OCI-LY1 (cell line): ENCODE measurements at regions not wholly inside any gene's neighbourhood (a gene's known extent, or its start where the extent isn't known, plus 50 kb on each side); places are given as distances from the start of the nearest gene placed in this dataset.

Experiments
- EZH2 ChIP-seq: fragments of 200-600 bp; sonication (generic), shearing (Covaris generic); IDR thresholded peaks from 2 replicates; pipeline ENCODE4 v1.8.0; 2017; ENCODE audit warnings: borderline replicate concordance, mixed run types, mild to moderate bottlenecking, antibody characterized with exemption, low read length, moderate library complexity, mixed read lengths
- TF ChIP-seq, protein P1 (sequence below): fragments of 200-600 bp; sonication (generic), shearing (Covaris generic); IDR thresholded peaks from 2 replicates; pipeline ENCODE4 v1.5.1; 2017; ENCODE audit warnings: mild to moderate bottlenecking, antibody characterized with exemption, low read length, moderate library complexity, mixed read lengths

DNA sequence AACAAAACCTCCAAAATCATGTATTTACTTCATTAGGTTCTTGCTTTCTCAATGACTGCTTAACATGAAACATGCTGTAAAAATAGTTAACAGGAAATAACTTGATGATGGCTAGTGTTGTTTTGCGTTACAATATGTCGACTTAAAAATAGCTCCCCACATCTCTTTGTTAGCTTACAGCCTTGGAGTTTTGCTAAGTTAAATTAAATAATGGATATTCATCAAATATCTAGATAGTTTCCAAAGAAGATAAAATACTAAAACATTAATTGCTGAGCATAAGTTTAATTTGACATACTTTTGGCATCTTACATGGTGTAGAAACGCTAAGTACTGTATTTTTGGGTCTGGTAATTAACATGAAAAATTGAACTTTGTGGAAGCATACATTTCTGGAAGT is 500.6 kb upstream of the NOVA1 start:
- TF ChIP-seq EZH2, result no peak
- TF ChIP-seq, protein P1, sequence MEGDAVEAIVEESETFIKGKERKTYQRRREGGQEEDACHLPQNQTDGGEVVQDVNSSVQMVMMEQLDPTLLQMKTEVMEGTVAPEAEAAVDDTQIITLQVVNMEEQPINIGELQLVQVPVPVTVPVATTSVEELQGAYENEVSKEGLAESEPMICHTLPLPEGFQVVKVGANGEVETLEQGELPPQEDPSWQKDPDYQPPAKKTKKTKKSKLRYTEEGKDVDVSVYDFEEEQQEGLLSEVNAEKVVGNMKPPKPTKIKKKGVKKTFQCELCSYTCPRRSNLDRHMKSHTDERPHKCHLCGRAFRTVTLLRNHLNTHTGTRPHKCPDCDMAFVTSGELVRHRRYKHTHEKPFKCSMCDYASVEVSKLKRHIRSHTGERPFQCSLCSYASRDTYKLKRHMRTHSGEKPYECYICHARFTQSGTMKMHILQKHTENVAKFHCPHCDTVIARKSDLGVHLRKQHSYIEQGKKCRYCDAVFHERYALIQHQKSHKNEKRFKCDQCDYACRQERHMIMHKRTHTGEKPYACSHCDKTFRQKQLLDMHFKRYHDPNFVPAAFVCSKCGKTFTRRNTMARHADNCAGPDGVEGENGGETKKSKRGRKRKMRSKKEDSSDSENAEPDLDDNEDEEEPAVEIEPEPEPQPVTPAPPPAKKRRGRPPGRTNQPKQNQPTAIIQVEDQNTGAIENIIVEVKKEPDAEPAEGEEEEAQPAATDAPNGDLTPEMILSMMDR, result no peak
